CD4-positive, alpha-beta T cell (primary cell): ENCODE measurements at regions not wholly inside any gene's neighbourhood (a gene's known extent, or its start where the extent isn't known, plus 50 kb on each side); places are given as distances from the start of the nearest gene placed in this dataset.

Source experiments
- ATAC-seq: fragments of 200-7000 bp; cut with Tn5 transposase; one replicate; pipeline ENCODE4 v1.10.0; 2022; ENCODE audit warnings: mild to moderate bottlenecking; ENCODE audit not compliant: poor library complexity
- CTCF ChIA-PET: fragments of 350-600 bp; sonication (Branson Sonifier 250); formaldehyde crosslinking; loops from one replicate; lab custom pipeline; 2021; ENCODE audit warnings: antibody characterized with exemption, inconsistent platforms; lab: Charles Lee
- POLR2A ChIA-PET: fragments of 350-600 bp; sonication (Branson Sonifier 250); formaldehyde crosslinking; loops from one replicate; lab custom pipeline; 2021; ENCODE audit warnings: antibody characterized with exemption, inconsistent platforms; lab: Charles Lee
- DNase-seq, 14 experiments: peaks; one replicate each; pipeline ENCODE4 v3.0.0-alpha.2; 2013 to 2020; ENCODE audit warnings: mixed read lengths in 2 of 14
- H3K27ac ChIP-seq, 2 donors: one replicate each; pipeline versions ENCODE4 v1.5.1 to v1.7.0; 2013; ENCODE audit warnings: low read length in 2 of 2, low read depth in 1 of 2, mild to moderate bottlenecking in 1 of 2
- H3K27me3 ChIP-seq, 2 experiments: 1 replicate in 1 of 2; 2 replicates in 1 of 2; pipeline versions ENCODE4 v1.6.1 to v1.7.0; 2013; ENCODE audit warnings: low read length in 2 of 2, control low read depth in 1 of 2, mild to moderate bottlenecking in 1 of 2, moderate library complexity in 1 of 2; ENCODE audit not compliant: insufficient read depth in 2 of 2, control insufficient read depth in 1 of 2
- H3K36me3 ChIP-seq: one replicate; pipeline ENCODE4 v1.6.1; 2013; ENCODE audit warnings: low read length, control low read depth; ENCODE audit not compliant: insufficient read depth
- H3K4me1 ChIP-seq: one replicate; pipeline ENCODE4 v1.6.1; 2013; ENCODE audit warnings: low read length, control low read depth; ENCODE audit not compliant: insufficient read depth
- H3K4me3 ChIP-seq: one replicate; pipeline ENCODE4 v1.5.1; 2013; ENCODE audit warnings: mild to moderate bottlenecking, low read length, moderate library complexity
- H3K9me3 ChIP-seq, 2 experiments: 1 replicate in 1 of 2; 2 replicates in 1 of 2; pipeline versions ENCODE4 v1.6.1 to v1.7.0; 2013; ENCODE audit warnings: low read length in 2 of 2, mild to moderate bottlenecking in 2 of 2, control low read depth in 1 of 2, moderate library complexity in 1 of 2; ENCODE audit not compliant: control insufficient read depth in 1 of 2, insufficient read depth in 1 of 2
- H3K27ac Mint-ChIP-seq: one replicate; pipeline ENCODE4 v1.8.0; 2020; ENCODE audit warnings: mixed read lengths
- H3K27me3 Mint-ChIP-seq: one replicate; pipeline ENCODE4 v1.8.0; 2021; ENCODE audit warnings: mixed read lengths
- H3K36me3 Mint-ChIP-seq: one replicate; pipeline ENCODE4 v1.8.0; 2021; ENCODE audit warnings: low read depth, mixed read lengths
- H3K4me1 Mint-ChIP-seq: one replicate; pipeline ENCODE4 v1.8.0; 2021; ENCODE audit warnings: low read depth, mixed read lengths
- H3K4me3 Mint-ChIP-seq: one replicate; pipeline ENCODE4 v1.8.0; 2020; ENCODE audit warnings: mild to moderate bottlenecking, mixed read lengths
- H3K9me3 Mint-ChIP-seq: one replicate; pipeline ENCODE4 v1.8.0; 2020; ENCODE audit warnings: mixed read lengths
- intact Hi-C, 2 experiments: fragments of 100-400 bp; cut with DNase I in 1 of 2; cut with micrococcal nuclease in 1 of 2; formaldehyde crosslinking; loops; one replicate each; pipeline versions ENCODE4 v1.15.1 to v1.9.0; 2023 to 2025; cut with DNase I, micrococcal nuclease
- TF ChIP-seq, protein P1 (sequence below): fragments of 200-600 bp; IDR thresholded peaks from one replicate; pipeline ENCODE4 v1.8.0; 2022; ENCODE audit warnings: antibody characterized with exemption, mild to moderate bottlenecking

DNA sequence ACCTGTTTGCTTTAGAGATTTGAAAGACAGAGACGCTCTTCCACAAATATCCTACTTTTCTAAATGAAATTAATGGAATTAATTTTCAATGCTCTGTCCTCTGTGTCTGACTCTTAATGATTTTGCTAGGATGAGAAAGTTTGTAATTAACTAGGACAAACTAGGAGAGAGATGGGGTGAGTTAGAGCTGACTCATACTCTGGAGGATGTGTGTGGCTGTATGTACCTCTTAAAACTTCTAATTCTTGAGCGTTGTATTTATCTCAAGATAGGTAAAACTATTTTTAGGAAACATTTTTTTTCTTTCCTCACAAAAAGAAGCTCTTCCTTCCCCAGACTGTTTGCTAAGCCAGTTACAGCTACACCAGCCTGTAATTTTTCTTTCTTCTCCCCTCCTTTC, 178.8 kb upstream of the ANKRD30A start:
- ChIA-PET CTCF (no interaction called here), POLR2A (no interaction called here)
- ATAC-seq: no peak

DNA sequence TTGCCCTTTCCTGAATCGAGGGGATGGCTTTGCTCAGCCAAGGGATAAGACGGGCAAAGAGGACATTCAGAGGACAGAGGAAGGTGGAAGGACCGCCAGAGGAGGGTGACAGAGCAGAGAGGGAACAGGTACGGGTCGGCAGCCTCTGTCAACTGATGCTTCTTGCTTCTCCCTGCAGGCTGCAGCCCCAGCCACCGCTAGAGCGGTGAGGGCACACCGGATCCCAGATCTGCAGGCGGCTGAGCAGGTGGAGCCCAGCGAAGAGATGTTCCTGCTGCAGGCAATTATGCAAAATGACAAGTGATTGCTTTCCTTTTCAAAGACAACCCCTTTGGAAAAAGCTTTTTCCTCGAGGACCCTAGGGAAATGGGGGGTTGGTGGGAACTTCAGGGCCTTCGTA, 181.9 kb upstream of the ANKRD30A start:
- H3K4me1 Mint-ChIP-seq: no peaks in the 10 kb centered on the region
- DNase-seq: no peak
- intact Hi-C loops: no loop called here
- Histone ChIP-seq H3K9me3 (peaks cover 0 to 28% of the 10 kb centered on the region in 2 experiments), H3K36me3 (no peaks in the 10 kb centered on the region), H3K4me1 (no peaks in the 10 kb centered on the region), H3K27me3 (no peaks in the 10 kb centered on the region), H3K27ac (no peak overlapping the region), H3K4me3 (no peak overlapping the region)
- no peak overlapping the region for H3K27ac Mint-ChIP-seq
- no peak for ATAC-seq
- ChIA-PET POLR2A (no interaction called here), CTCF (no interaction called here)
- no peaks in the 10 kb centered on the region for H3K27me3 Mint-ChIP-seq
- TF ChIP-seq, protein P1, sequence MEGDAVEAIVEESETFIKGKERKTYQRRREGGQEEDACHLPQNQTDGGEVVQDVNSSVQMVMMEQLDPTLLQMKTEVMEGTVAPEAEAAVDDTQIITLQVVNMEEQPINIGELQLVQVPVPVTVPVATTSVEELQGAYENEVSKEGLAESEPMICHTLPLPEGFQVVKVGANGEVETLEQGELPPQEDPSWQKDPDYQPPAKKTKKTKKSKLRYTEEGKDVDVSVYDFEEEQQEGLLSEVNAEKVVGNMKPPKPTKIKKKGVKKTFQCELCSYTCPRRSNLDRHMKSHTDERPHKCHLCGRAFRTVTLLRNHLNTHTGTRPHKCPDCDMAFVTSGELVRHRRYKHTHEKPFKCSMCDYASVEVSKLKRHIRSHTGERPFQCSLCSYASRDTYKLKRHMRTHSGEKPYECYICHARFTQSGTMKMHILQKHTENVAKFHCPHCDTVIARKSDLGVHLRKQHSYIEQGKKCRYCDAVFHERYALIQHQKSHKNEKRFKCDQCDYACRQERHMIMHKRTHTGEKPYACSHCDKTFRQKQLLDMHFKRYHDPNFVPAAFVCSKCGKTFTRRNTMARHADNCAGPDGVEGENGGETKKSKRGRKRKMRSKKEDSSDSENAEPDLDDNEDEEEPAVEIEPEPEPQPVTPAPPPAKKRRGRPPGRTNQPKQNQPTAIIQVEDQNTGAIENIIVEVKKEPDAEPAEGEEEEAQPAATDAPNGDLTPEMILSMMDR: no peak
- peaks cover 5% of the 10 kb centered on the region for H3K9me3 Mint-ChIP-seq
- no peak overlapping the region for H3K4me3 Mint-ChIP-seq
- no peaks in the 10 kb centered on the region for H3K36me3 Mint-ChIP-seq

More for the DNA sequence above, 178.8 kb upstream of the ANKRD30A start:
- H3K36me3 Mint-ChIP-seq: no peaks in the 10 kb centered on the region
- no peaks in the 10 kb centered on the region for H3K4me1 ChIP-seq
- H3K27ac Mint-ChIP-seq: no peak overlapping the region
- H3K27ac ChIP-seq: no peak overlapping the region
- no peak for DNase-seq
- H3K9me3 Mint-ChIP-seq: peaks cover 5% of the 10 kb centered on the region
- H3K36me3 ChIP-seq: no peaks in the 10 kb centered on the region
- no peak overlapping the region for H3K4me3 Mint-ChIP-seq
- no peaks in the 10 kb centered on the region for H3K27me3 ChIP-seq
- H3K27me3 Mint-ChIP-seq: no peaks in the 10 kb centered on the region
- TF ChIP-seq, protein P1: no peak
- H3K4me3 ChIP-seq: no peak overlapping the region
- peaks cover 0 to 24% of the 10 kb centered on the region in 2 experiments for H3K9me3 ChIP-seq
- intact Hi-C loops: no loop called here
- no peaks in the 10 kb centered on the region for H3K4me1 Mint-ChIP-seq

DNA sequence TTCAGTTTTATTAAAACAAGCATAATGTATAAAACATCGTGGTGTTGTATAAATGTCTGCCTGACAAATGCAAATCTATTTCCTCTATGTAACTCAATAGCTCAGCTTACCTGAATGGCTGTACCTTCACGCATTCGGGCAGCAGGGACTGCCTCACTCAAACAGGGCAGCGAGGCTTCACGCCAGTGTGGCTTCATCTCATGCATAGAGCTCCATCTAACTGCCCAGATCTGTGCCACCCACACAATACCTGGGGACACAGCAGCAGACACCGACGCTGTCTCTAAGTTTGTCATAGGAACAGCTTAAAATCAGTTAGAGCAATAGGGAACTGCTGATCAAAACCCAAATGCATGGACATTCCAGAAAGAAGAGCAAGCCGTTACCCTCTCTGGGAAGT, 182.8 kb upstream of the ANKRD30A start:
- H3K27me3 ChIP-seq: no peaks in the 10 kb centered on the region
- DNase-seq (no peak), ATAC-seq (no peak)
- H3K9me3 Mint-ChIP-seq: peaks cover 5% of the 10 kb centered on the region
- no peaks in the 10 kb centered on the region for H3K36me3 Mint-ChIP-seq
- intact Hi-C loops: no loop called here
- TF ChIP-seq, protein P1: no peak
- H3K27ac ChIP-seq: no peak overlapping the region
- no peak overlapping the region for H3K4me3 Mint-ChIP-seq
- H3K4me1 Mint-ChIP-seq: no peaks in the 10 kb centered on the region
- no peak overlapping the region for H3K27ac Mint-ChIP-seq
- H3K36me3 ChIP-seq: no peaks in the 10 kb centered on the region
- ChIA-PET POLR2A (no interaction called here), CTCF (no interaction called here)
- no peaks in the 10 kb centered on the region for H3K27me3 Mint-ChIP-seq
- no peaks in the 10 kb centered on the region for H3K4me1 ChIP-seq
- peaks cover 0 to 28% of the 10 kb centered on the region in 2 experiments for H3K9me3 ChIP-seq
- no peak overlapping the region for H3K4me3 ChIP-seq
